ENCODE measurements at regions not wholly inside any gene's neighbourhood (a gene's known extent, or its start where the extent isn't known, plus 50 kb on each side); places are given as distances from the start of the nearest gene placed in this dataset.

DNA sequence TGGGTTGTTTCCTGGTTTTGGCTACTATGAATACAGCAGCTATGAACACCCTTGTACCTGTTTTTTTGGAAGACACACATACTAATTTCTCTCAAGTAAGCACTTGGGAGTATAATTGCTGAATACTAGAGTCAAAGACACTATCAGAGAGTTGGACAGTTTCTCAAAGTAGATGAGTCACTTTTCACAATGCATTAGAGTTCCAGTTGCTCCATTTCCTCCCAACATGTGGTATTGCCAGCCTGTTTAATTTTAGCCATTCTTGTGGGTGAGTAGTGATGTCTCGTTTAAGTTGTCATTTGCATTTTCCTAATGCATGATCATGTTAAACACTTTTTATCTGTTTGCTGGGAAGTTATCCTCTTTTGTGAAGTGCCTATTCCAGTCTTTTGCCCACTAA lies 81.6 kb upstream of the GDNF start (continued):
- no peak for TF ChIP-seq KLF9 (tag by site-specific recombination; IDR thresholded peaks at IDR 0.05; ENCODE audit: low read depth)
- TF ChIP-seq ZNF544 (tag by site-specific recombination; IDR thresholded peaks at IDR 0.05), result no peak

GRCh38 chr5:37918424-37918823 lies 78.6 kb upstream of the GDNF start:
- TF ChIP-seq ZNF600 (tag by site-specific recombination; IDR thresholded peaks at IDR 0.05), result no peak
- TF ChIP-seq ZEB2 (tag by site-specific recombination; IDR thresholded peaks at IDR 0.05), result no peak
- TF ChIP-seq ZNF341 (tag by site-specific recombination; IDR thresholded peaks at IDR 0.05; ENCODE audit: low read depth), result no peak
- no peak for TF ChIP-seq ZBTB21 (tag by site-specific recombination; IDR thresholded peaks at IDR 0.05)
- no peak for TF ChIP-seq AEBP2 (tag by site-specific recombination; IDR thresholded peaks at IDR 0.05; ENCODE audit: borderline replicate concordance)
- no peak for TF ChIP-seq ZNF184 (tag by site-specific recombination; IDR thresholded peaks at IDR 0.05)
- POLR2A ChIA-PET, result no interaction called here

DNA sequence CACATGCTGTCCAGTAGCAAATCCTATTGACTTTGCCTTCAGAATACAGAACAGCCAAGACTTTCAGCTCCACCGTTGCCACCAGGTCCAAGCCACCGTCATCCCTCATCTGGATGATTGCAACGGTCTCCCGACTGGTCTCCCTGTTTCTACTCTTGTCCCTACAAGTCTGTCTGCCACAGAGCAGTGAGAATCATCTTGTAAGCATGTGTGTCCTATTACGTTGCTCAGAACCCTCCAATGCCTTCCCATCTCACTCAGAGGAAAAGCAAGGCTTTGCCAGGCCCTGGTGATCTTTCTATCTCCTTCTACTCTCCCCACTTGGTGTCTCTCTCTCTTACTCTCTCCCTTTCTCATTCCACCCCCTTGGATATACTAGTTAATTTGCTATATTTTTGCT lies 76.7 kb upstream of the GDNF start:
- no peak overlapping the region for H3K27ac ChIP-seq (ENCODE audit: extremely low read depth, low read depth, low read length)
- H3K4me1 ChIP-seq (ENCODE audit: control insufficient read depth, insufficient read depth, low read length), result peaks cover 4% of the 10 kb centered on the region
- H3K36me3 ChIP-seq (ENCODE audit: control insufficient read depth in 2 of 2, insufficient read depth in 1 of 2, low read length in 2 of 2), result no peaks in the 10 kb centered on the region
- POLR2A ChIA-PET, result no interaction called here
- no peak overlapping the region for H3K4me3 ChIP-seq (ENCODE audit: low read depth, low read length)
- H3K9me3 ChIP-seq (ENCODE audit: control insufficient read depth, insufficient read depth, low read depth, low read length), result no peaks in the 10 kb centered on the region; the same call in 1 of the 2 replicates
- CTCF ChIA-PET, result no interaction called here
- TF ChIP-seq KLF17 (tag by site-specific recombination; IDR thresholded peaks at IDR 0.05) (no peak), TRIM28 (IDR thresholded peaks at IDR 0.05; ENCODE audit: borderline replicate concordance, low read length) (no peak), ZNF555 (tag by site-specific recombination; conservative IDR thresholded peaks at IDR 0.05) (no peak), SCRT2 (tag by site-specific recombination; IDR thresholded peaks at IDR 0.05) (no peak), ZNF354C (tag by site-specific recombination; IDR thresholded peaks at IDR 0.05; ENCODE audit: borderline replicate concordance, low read depth) (no peak), ZFP41 (tag by site-specific recombination; IDR thresholded peaks at IDR 0.05; ENCODE audit: borderline replicate concordance) (no peak), ZNF324 (tag by site-specific recombination; IDR thresholded peaks at IDR 0.05) (no peak), ZNF837 (tag by site-specific recombination; IDR thresholded peaks at IDR 0.05) (no peak), ZNF416 (tag by site-specific recombination; IDR thresholded peaks at IDR 0.05) (no peak), ZNF629 (tag by site-specific recombination; IDR thresholded peaks at IDR 0.05) (no peak), ZNF18 (tag by site-specific recombination; IDR thresholded peaks at IDR 0.05) (no peak), ZNF2 (tag by site-specific recombination; IDR thresholded peaks at IDR 0.05) (no peak), BCL6B (tag by site-specific recombination; IDR thresholded peaks at IDR 0.05) (no peak), ZFP69B (tag by site-specific recombination; IDR thresholded peaks at IDR 0.05) (no peak), GLI4 (tag by site-specific recombination; IDR thresholded peaks at IDR 0.05) (no peak), ZNF610 (tag by site-specific recombination; IDR thresholded peaks at IDR 0.05; ENCODE audit: borderline replicate concordance) (no peak), ZNF221 (tag by site-specific recombination; IDR thresholded peaks at IDR 0.05; ENCODE audit: borderline replicate concordance) (no peak)
- TF ChIP-seq, protein P1, sequence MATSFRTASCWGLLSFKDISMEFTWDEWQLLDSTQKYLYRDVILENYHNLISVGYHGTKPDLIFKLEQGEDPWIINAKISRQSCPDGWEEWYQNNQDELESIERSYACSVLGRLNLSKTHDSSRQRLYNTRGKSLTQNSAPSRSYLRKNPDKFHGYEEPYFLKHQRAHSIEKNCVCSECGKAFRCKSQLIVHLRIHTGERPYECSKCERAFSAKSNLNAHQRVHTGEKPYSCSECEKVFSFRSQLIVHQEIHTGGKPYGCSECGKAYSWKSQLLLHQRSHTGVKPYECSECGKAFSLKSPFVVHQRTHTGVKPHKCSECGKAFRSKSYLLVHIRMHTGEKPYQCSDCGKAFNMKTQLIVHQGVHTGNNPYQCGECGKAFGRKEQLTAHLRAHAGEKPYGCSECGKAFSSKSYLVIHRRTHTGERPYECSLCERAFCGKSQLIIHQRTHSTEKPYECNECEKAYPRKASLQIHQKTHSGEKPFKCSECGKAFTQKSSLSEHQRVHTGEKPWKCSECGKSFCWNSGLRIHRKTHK (tag by site-specific recombination; IDR thresholded peaks at IDR 0.05), result no peak
- TF ChIP-seq, protein P2, sequence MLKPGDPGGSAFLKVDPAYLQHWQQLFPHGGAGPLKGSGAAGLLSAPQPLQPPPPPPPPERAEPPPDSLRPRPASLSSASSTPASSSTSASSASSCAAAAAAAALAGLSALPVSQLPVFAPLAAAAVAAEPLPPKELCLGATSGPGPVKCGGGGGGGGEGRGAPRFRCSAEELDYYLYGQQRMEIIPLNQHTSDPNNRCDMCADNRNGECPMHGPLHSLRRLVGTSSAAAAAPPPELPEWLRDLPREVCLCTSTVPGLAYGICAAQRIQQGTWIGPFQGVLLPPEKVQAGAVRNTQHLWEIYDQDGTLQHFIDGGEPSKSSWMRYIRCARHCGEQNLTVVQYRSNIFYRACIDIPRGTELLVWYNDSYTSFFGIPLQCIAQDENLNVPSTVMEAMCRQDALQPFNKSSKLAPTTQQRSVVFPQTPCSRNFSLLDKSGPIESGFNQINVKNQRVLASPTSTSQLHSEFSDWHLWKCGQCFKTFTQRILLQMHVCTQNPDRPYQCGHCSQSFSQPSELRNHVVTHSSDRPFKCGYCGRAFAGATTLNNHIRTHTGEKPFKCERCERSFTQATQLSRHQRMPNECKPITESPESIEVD (tag by site-specific recombination; IDR thresholded peaks at IDR 0.05), result no peak

More at GRCh38 chr5:37918424-37918823, 78.6 kb upstream of the GDNF start:
- Histone ChIP-seq H3K27ac (ENCODE audit: extremely low read depth, low read depth, low read length) (no peak overlapping the region), H3K4me1 (ENCODE audit: control insufficient read depth, insufficient read depth, low read length) (peaks cover 4% of the 10 kb centered on the region), H3K9me3 (ENCODE audit: control insufficient read depth, insufficient read depth, low read depth, low read length) (no peaks in the 10 kb centered on the region; the same call in 1 of the 2 replicates), H3K4me3 (ENCODE audit: low read depth, low read length) (no peak overlapping the region), H3K36me3 (ENCODE audit: control insufficient read depth in 2 of 2, insufficient read depth in 1 of 2, low read length in 2 of 2) (no peaks in the 10 kb centered on the region)
- CTCF ChIA-PET, result interaction anchor here (1.0 kb wide), 1 partner anchor 195 kb away, joined by 3 read pairs; no protein-coding TSS in a partner anchor

All from HEK293 (cell line).